GM19395 (cell line): ENCODE measurements at regions not wholly inside any gene's neighbourhood (a gene's known extent, or its start where the extent isn't known, plus 50 kb on each side); places are given as distances from the start of the nearest gene placed in this dataset.
A peak's percentile ranks its signal among the peaks of the same experiment; 100 is the strongest.
"Not testable (repeated sequence)": the region's sequence is repeated elsewhere in the genome, so short reads cannot be mapped to it uniquely, and the experiment has no call there.

Source experiments
- ATAC-seq: cut with Tn5 transposase; IDR thresholded peaks from one replicate; pipeline ENCODE4 v1.9.1; 2021; ENCODE audit warnings: mild to moderate bottlenecking, moderate library complexity; ENCODE audit not compliant: unreplicated experiment

DNA sequence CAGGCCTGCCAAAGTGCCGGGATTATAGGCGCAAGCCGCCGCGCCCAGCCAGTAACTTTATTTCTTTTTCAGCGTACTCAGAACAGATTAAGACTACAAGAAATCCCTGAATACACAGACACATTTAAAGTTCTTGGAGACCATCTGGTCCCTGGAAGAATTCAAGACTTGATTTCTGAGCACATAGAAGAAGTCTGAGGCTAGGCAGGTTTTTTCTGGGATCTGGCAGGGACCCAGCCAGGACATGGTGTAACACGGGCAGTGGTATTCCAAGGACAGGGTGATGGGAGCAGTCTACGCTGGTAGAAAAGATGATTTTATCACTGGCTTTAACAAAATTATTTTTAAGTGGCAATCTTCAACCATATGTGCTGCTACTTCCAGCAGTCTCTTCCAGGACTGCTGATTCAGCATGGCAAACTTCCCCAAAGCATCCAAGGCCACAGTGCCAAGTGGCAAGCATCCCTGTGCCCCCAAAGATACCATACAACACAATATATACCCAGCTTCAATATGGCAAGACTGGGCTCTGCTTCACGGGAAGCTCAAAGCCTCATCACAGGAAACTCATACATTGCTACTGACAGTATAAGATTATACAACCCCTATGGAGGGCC is 105.2 kb upstream of the OR5AK2 start:
- ATAC-seq, result no peak

DNA sequence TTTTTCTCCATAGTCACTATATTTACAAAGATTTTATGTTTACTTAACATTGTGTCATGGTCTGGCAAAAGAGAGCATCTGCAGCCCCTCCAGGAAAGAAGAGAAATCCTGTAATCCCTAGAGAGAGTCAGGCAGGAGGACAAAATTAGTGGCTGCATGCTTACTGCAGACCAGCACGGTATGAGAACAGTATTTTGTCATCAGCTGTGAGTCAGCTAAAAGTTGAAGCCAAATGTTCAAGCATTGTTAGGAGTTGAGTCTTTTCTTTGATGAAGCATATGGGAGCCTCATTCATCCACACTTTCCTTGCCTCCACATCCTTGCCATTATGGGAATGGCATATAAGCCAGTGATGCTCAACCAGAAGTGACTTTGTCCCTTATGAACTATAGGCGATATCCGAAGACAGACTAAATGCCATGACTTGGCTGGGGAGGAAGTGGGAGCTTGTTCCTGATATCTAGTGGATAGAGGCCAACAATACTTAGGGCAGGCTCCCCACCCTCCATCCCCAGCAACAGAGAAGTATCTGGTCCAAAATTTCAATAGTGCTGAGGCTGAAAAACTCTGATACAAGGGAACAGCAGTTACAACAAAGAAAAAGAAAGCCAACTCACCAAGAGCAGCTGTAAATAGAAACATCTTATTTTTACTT is 112.0 kb upstream of the OR5AK2 start:
- ATAC-seq, result no peak

DNA sequence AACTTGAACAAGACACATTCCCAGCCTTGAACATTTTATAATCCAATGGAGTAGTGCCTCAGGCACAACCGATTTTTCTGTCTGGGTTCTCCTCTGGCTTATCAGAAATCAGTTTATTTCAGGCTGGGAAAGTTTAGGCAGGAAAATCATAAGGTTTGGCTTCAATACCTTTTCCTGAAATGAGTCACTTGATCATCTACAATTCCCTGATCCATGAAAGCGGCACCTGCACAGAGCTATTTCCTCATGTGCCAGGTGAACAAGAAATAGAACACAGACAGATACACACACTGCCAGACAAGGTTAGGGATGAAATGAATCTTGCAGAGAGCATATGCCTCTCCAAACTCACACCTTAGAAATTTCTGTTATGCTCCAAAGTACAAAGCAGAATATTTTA is 106.7 kb upstream of the OR9G4 start:
- ATAC-seq, result no peak

DNA sequence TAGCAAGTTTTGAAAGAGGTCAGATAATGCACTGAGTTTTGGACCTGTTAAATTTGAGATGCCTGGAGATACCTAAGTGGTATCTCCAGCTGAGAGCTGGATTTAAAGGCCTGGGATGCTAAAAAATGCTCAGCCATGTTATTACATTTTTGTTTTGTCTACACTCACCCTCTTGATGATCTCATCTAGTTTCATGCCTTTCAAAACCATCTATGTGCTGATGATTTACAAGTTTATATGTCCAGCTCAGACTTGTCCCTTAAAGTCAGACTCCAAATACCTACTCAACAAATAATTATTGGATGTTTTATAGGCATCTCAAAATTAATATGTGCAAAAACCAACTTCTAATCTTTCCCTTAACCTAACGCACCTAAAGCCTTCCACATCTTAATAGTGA is 103.6 kb upstream of the OR9G4 start:
- no peak for ATAC-seq

DNA sequence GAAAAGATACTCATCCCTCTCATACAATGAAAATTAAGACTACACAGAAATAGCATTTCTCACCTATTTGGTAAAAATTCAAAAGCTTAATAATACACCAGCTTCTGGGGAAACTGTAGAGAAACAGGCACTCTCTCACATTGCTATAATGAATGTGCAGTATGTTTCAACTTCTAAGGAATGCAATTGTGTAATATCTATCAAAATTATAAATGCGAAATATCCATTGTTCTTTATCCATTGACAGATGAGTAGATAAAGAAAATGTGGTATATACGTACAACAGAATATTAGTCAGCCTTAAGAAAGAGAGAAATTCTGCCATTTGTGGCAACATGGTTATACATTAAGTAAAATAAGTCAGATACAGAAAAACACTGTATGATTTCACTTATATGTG is 101.4 kb upstream of the OR9G4 start:
- no peak for ATAC-seq

DNA sequence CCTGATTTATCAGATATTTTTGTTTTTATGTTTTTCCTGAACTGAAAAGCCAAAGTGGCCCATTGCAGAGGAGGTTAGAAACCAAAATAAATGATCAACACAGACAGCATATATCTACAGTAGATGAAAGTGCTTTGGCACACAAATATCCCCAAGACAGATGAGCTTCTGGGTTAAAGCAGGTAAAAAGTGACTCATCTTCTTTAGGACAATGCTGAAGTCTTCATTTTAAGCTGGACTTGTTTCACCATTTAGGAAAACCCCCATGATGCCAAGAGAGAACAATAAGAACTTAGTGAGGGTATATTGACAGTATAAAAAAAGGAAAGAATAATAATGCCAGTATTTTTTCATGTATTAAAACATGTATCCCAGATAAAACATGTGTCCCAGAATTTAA is 100.8 kb upstream of the OR9G4 start:
- ATAC-seq, result no peak

DNA sequence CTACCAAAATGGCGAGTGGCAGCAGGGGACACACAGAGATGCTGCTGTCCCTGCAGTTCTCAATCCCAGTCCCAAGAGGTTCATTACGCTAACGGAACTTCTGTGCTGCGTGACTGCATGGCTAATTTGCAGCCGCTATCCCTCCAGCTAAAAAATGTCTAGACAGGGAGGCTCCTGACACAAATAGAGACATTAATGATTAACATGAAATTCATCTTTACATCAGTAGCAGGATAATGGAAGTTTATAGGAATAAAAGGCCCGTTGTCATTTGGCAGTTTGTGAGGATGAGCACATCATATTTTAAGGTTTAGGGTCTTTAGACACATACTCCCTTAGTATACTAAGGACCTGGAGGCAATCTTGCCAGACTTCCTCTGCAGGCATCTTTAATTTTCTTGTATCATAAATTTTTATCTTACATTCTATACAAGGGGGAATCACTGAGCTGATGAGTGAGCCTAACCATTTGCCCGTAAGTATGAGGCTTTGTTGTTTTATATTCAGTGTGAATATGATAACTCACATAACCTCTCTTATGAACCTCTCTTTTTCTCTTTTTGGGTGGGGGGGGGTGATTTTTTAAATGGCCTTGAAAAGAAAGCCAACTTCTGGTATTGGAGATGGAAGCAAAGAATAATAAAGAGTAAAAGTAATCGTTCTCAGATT is 99.8 kb upstream of the OR9G4 start:
- no peak for ATAC-seq

DNA sequence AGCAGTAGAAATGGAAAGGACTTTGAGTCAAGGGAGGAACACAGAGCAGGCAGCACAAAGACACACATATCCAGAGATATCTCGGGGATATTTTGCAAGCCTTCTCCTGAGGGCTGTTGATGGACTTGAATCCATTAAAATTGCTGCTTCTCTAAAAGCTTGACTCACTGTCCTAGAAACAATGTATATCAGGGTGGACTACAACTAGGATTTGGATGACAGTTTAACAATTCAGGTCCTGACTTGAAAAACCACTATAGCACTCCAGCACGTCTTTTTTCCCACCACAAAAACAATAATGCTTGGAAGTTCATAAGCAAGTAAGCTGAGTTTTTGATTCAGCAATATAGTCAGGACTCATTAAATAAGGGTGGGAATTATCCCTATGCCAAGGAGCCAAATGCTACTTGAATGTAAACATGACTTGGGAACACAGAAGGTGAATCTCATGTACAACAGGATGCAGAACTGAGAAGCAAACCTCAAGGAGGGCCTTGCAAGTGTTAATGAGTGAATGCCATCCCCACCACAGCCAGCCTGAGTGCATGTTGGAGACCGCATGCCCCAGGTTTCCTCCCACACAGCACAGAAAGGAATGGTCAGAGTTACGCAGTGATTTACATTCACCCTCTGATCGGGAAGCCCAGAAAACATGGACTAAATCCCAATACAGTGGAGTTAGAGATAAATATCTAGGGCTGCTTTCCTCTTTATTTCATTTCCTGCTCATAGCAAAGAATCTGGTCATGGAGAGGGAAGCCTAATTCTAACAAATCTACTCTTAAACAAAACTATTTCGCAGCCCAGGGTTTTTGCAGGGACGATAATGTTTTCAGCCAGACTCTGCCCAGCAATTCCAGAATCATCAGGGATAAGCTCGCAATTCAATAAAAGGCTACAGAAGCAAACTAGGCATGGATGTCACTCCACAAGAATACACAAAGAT is 98.4 kb upstream of the OR9G4 start:
- no peak for ATAC-seq

DNA sequence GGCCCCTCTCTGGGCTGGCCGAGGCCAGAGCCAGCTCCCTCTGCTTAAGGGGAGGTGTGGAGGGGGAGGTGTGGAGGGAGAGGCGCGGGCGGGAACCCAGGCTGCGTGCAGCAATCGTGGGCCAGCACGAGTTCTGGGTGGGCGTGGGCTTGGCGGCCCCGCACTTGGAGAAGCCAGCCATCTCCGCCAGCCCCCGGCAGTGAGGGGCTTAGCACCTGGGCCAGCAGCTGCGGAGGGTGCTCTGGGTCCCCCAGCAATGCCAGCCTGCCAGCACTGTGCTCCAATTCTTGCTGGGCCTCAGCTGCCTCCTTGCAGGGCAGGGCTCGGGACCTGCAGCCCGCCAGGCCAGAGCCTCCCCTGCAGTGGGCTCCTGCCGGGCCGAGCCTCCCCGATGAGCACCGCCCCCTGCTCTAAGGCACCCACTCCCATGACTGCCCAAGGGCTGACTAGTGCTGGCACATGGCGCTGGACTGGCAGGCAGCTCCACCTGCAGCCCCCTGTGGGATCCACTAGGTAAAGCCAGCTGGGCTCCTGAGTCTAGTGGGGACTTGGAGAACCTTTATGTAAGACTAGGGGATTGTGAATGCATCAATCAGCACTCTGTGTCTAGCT is 96.7 kb upstream of the OR9G4 start:
- ATAC-seq, result no peak

DNA sequence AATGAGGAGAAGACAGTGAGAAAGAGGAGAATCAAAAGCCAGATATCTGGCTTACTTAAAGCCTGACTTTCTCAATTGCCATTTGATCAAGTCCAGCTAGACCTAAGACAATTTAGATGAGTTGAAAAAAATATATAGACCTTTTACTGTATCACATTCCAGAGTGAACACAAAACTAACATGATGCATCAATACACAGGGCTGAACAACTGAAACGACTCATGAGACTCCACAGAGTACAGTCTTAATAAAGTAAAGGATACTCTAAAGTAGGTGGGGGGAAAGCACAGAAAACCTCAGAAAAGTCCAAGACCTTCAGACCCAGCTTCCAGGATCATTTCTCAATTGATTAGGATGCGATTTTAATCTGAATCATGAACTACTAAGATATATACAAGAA is 95.3 kb upstream of the OR9G4 start:
- no peak for ATAC-seq

DNA sequence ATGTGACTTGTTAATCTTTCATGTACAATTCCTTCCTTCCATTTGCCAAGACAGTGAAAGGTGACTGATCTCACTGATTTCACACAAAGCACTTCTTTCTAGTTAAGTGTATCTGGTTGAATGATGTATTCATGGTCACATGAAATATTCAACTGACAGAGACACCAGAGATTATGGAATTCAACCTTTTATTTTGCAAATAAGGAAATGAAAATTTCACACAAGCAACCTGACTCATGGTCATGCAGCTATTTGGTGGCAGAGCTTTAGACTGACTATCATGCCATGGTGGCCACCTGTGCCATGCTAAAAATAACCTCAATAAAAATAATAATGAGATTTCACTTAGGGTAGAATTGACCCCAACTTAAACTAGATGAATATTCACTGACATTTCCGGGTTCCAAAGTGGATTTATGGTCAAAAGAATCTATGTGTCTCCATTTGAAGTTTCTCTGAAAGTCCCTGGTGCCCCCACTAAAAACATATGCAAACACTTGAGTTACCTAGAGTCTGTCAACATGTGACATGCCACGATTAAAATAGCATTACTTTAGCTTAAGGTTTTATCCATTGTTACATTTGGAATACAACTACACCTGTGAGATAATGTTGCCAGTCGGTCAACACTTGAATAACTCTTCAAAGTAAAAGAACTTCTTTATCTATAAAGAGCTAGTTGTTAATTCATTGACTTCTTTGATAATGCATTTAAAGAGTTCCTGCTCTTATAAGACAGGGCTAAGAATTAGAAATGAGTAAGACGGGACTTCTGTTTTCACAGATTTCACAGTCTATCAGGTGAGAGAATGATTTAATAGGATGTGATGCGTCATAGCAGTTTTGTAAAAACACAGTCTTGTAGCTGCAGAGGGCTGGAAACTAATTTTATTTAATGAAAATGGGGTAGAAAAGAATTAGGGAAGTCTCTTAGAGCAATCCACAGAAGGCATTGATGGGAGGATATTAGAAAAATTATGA is 94.6 kb upstream of the OR9G4 start:
- ATAC-seq, result no peak

DNA sequence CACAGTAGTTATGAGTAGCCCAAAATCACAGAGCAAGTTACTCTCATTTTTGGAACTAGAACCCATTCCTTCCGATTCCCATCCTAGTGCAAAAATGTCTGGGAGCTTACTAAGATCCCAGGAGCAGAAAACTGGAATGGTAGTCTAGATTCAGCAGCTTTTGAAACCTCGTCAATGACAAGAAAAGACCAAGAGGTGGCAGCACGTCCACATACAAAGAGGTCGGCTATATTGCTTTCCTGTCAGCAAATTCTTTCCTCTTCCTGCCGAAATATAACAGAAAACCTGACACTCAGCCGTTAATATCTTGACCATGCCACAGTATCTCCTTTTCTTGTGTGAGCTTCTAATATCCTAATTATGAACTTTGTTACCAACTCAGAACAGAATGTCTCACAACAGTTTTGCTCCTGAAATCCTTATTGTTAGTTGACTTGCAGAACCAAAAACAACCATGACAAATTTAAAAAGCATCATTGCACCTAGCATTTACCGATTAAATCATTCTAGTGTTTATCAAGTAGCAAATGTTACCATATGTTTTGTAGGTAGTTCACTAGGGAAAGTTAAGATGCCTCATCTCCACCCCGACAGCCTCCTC is 92.8 kb upstream of the OR9G4 start:
- ATAC-seq, result peak; percentile 79

DNA sequence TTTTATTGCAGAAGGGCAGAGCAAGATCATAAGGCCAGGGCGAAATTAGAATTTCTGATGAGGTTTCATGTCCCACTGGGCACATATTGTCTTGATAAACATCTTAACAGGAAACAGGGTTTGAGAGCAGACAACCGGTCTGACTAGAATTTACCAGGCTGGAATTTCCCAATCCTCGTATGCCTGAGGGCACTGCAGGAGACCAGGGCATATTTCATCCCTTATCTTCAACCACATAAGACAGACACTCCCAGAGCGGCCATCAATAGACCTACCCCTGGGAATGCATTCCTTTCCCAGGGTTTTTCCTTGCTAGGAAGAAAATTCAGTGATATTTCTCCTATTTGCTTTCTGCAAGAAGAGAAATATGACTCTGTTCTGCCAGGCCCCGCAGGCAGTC is 78.9 kb upstream of the OR9G4 start:
- ATAC-seq, result not testable (repeated sequence)

DNA sequence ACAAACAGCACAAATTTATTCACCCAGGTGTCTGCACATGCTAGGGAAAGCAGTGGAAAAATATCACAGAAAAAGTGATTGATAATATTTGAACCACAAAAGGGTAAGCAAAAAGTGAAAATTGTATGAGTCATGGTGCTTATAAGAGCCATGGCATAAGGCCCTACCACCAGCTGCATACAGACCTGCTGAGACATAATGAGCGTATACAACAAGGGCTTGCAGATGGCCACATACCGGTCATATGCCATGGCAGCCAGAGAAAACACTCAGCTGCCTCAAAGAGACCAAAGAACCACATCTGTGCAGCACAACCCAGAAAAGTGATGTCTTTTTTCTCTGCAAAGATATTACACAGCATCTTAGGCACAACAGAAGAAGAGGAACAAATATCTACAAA is 71.4 kb upstream of the OR9G4 start:
- ATAC-seq, result no peak

DNA sequence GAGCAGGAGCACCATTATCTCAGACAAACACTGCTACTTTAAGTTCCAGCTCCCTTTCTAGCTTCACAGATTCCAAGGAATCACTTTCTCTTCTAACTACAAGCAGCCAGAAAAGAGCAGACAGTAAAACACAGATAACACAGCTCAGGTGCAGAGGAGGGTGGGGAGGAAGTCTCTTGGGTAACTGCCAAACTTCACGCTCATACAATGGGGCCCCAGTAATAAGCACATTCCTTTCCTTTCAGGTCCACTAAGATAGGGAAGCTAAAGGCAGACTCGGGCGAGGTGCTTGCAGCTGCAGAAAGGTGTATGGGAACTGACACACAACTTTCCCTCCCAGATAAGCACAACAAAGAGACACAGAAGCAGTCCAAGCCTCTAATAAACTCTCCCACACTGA is 69.2 kb upstream of the OR9G4 start:
- no peak for ATAC-seq

DNA sequence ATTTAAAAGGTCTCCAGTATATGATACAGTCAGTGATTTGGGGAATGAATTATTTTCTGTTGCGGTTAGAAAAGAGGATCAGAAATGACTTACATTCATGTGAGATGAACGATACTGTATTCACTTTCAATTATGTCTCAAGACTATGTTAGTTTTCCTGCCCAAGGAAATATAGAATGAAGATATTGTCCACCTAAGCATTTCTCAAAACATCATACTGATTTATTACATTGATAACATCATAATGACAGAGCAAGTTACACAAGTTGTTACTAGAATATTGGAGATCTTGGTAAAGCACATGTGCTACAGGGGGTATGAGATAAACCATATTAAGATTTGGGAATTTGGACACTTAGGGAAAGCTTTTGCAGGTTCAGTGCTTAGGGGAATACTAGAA is 67.8 kb upstream of the OR9G4 start:
- no peak for ATAC-seq

DNA sequence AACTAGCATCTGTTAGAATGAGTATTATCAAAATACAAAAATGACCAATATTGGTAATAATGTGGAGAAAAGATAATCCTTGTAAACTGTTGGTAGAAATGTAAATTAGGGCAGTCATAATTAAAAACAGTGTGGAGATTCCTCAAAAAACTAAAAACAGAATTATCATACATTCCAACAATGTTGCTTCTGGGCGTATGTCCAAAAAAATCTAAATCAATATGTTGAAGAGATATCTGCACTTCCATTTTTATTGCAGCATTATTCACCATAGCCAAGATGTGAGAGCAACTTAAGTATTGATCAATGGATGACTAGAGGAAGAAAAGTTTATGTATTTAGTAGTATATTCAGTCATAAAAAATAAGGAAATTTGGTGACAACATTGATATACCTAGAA is 59.8 kb upstream of the OR9G4 start:
- ATAC-seq, result no peak

DNA sequence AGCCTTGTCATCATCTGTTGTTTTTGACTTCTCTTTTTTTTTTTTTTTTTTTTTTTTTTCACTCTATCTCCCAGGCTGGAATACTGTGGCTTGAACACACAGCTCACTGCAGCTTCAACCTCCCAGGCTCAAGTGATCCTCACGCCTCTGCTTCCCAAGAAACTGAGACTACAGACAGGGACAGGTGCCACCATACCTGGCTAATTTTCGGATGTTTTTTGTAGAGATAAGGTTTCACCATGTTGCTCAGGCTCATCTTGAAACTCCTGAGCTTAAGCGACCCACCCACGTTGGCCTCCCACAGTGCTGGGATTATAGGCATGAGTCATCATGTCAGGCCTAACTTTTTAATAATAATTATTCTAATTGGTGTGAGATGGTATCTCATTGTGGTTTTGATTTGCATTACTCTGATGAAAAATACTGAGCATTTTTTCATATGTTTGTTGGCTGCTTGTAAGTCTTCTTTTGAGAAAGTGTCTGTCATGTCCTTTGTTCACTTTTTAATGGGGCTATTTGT is 51.3 kb upstream of the OR9G4 start:
- ATAC-seq, result no peak
